K562 (cell line): ENCODE measurements at regions not wholly inside any gene's neighbourhood (a gene's known extent, or its start where the extent isn't known, plus 50 kb on each side); places are given as distances from the start of the nearest gene placed in this dataset.

Experiments
- ATAC-seq: fragments of 200-7000 bp; cut with Tn5 transposase; 3 replicates; pipeline ENCODE4 v1.9.1; 2020; ENCODE audit warnings: moderate library complexity
- BruUV-seq: library from RNA; stranded (reverse); fragments of 400-500 nt; replicated peaks from 2 replicates; lab custom pipeline; 2021; lab: Mats Ljungman, UMichigan
- CTCF ChIA-PET: fragments of 300-600 bp; formaldehyde crosslinking; extraction: SDS; loops from one replicate; lab custom pipeline; 2021; ENCODE audit warnings: low intra/inter-chr PET ratio; lab: Yijun Ruan, JAX
- POLR2A ChIA-PET: fragments of 300-600, 350-650 bp; sonication (Branson Sonifier 250); formaldehyde crosslinking; extraction: SDS; loops from one replicate; lab custom pipeline; 2021; ENCODE audit warnings: antibody characterized with exemption, inconsistent platforms; lab: Yijun Ruan, JAX
- DNase-seq, 4 experiments: peaks; one replicate each; pipeline versions ENCODE4 v3.0.0 to v3.0.0-alpha.2; 2011 to 2018; ENCODE audit warnings: low spot score in 3 of 4, mixed read lengths in 3 of 4; ENCODE audit errors: extremely low read depth in 1 of 4
- FAIRE-seq: peaks from 2 replicates; lab custom pipeline; 2011; peaks lifted over from hg19 to GRCh38; lab: Jason Lieb, UNC
- H2AFZ ChIP-seq: 2 replicates; pipeline ENCODE4 v1.6.0; 2011; ENCODE audit warnings: low read depth, low read length, control low read depth, inconsistent platforms
- H3K27ac ChIP-seq: fragments of 200-600 bp; 3 replicates; pipeline ENCODE4 v1.8.0; 2011; ENCODE audit warnings: low read depth, mild to moderate bottlenecking, control low read depth, inconsistent platforms, low read length, moderate library complexity, mixed read lengths; ENCODE audit errors: extremely low read depth
- H3K27me3 ChIP-seq, 2 experiments: fragments of 300-600 bp in 1 of 2; 2 replicates in 1 of 2; 3 replicates in 1 of 2; pipeline versions ENCODE4 v1.6.0 to v1.8.0; 2011; ENCODE audit warnings: inconsistent platforms in 2 of 2, low read length in 2 of 2, mild to moderate bottlenecking in 1 of 2, mixed read lengths in 1 of 2, moderate library complexity in 1 of 2; ENCODE audit not compliant: control insufficient read depth in 2 of 2, insufficient read depth in 2 of 2
- H3K36me3 ChIP-seq: fragments of 300-600 bp; 3 replicates; pipeline ENCODE4 v1.8.0; 2011; ENCODE audit warnings: mild to moderate bottlenecking, low read length, inconsistent platforms; ENCODE audit not compliant: control insufficient read depth, insufficient read depth
- H3K4me1 ChIP-seq, 2 experiments: fragments of 200-600 bp in 1 of 2; replicated peaks in 1 of 2; 2 replicates in 1 of 2; 3 replicates in 1 of 2; pipeline versions ENCODE4 v1.5.1 to v1.8.0; 2011; ENCODE audit warnings: inconsistent platforms in 2 of 2, low read length in 2 of 2, mild to moderate bottlenecking in 1 of 2, mixed read lengths in 1 of 2, moderate library complexity in 1 of 2; ENCODE audit not compliant: control insufficient read depth in 2 of 2, insufficient read depth in 2 of 2
- H3K4me2 ChIP-seq: 2 replicates; pipeline ENCODE4 v1.6.1; 2011; ENCODE audit warnings: low read length, control low read depth, inconsistent platforms, mixed read lengths; ENCODE audit not compliant: insufficient read depth
- H3K4me3 ChIP-seq: fragments of 200-600 bp; sonication (generic), shearing (Covaris generic); 2 replicates; pipeline ENCODE4 v1.5.1; 2016; ENCODE audit warnings: control low read depth, inconsistent platforms
- H3K79me2 ChIP-seq: fragments of 200-600 bp; 3 replicates; pipeline ENCODE4 v1.8.0; 2011; ENCODE audit warnings: low read length, inconsistent platforms; ENCODE audit not compliant: control insufficient read depth, insufficient read depth
- H3K9ac ChIP-seq, 2 experiments: 2 replicates each; pipeline versions ENCODE4 v1.6.0 to v1.6.1; 2011; ENCODE audit warnings: low read depth in 2 of 2, low read length in 2 of 2, control low read depth in 1 of 2, inconsistent platforms in 1 of 2, mild to moderate bottlenecking in 1 of 2, mixed read lengths in 1 of 2; ENCODE audit not compliant: insufficient read depth in 1 of 2
- H3K9me1 ChIP-seq: one replicate; pipeline ENCODE4 v1.6.0; 2011; ENCODE audit warnings: inconsistent platforms, mild to moderate bottlenecking, low read length, moderate library complexity; ENCODE audit not compliant: control insufficient read depth, insufficient read depth
- H3K9me3 ChIP-seq: replicated peaks from 2 replicates; pipeline ENCODE4 v1.5.1; 2011; ENCODE audit warnings: low read depth, low read length, inconsistent platforms; ENCODE audit not compliant: control insufficient read depth, insufficient read depth
- H4K20me1 ChIP-seq: replicated peaks from 2 replicates; pipeline ENCODE4 v1.6.1; 2011; ENCODE audit warnings: low read length, inconsistent platforms, mixed read lengths; ENCODE audit not compliant: control insufficient read depth, insufficient read depth
- KDM5B ChIP-seq: fragments of 200-600 bp; sonication (generic); IDR thresholded peaks from 2 replicates; pipeline ENCODE4 v1.6.1; 2012; ENCODE audit warnings: low read depth, mild to moderate bottlenecking, moderate library complexity, low read length, control low read depth, inconsistent platforms; ENCODE audit not compliant: insufficient replicate concordance
- ZBTB1 ChIP-seq: sonication (generic); formaldehyde crosslinking; IDR thresholded peaks from 2 replicates; pipeline ENCODE4 v1.8.1; 2023; ENCODE audit warnings: missing genetic modification reagents, low read depth, mild to moderate bottlenecking, borderline replicate concordance
- ZC3H4 ChIP-seq: sonication (generic); formaldehyde crosslinking; IDR thresholded peaks from 2 replicates; pipeline ENCODE4 v1.9.0; 2021; ENCODE audit warnings: missing genetic modification reagents, borderline replicate concordance
- WGBS: fragments of 100-300 bp; shearing (Covaris generic); methylation state at CpG from one replicate; pipeline ENCODE4 v1.1.6; 2016; ENCODE audit warnings: low coverage, mixed read lengths; ENCODE audit not compliant: insufficient coverage; ENCODE audit errors: missing lambda C conversion rate; 5-methylcytosine and 5-hydroxymethylcytosine counted together
- in situ Hi-C: fragments of 300-500 bp; cut with MboI; formaldehyde crosslinking; loops from 4 replicates; pipeline ENCODE4 v1.15.0; 2018; ENCODE audit warnings: inconsistent platforms, mixed read lengths
- intact Hi-C: fragments of 100-400 bp; cut with micrococcal nuclease; formaldehyde crosslinking; loops from 2 replicates; pipeline ENCODE4 v1.14.2; 2022

DNA sequence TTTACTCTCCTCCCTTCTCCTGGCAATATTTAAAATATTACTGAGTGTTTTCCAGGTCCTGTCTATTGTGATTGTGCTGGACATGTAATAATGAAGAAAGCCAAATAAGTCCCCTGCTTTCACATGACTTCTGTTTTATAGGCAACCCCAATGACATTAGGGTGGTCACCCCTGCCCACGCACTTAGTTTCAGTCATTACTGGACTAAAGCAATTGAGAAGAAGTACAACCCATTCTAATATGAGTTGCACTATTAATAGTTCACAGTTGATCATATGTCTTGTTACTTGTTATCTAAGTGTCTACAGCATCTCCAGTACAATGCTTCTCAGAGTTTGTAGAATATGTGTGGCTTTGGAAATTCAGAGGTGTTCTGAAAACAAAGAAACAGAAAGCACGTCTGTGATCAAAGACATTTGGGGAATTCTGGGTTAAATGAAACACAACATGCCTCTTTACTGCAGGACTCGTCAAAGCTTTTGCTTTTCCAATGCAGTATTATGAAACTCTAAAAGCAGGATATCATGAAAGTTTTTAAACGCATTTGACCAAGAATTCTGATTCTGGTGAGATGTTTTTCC lies 789.5 kb downstream of the DHX35 start:
- no peaks in the 10 kb centered on the region for H3K27me3 ChIP-seq
- no peaks in the 10 kb centered on the region; the same call in 1 of the 2 replicates for H3K9me3 ChIP-seq
- ChIA-PET CTCF (no interaction called here), POLR2A (no interaction called here)
- no peak overlapping the region for H3K4me2 ChIP-seq
- in situ Hi-C loops (no loop called here), intact Hi-C loops (no loop called here)
- no peaks in the 10 kb centered on the region for H4K20me1 ChIP-seq
- FAIRE-seq (no peak), DNase-seq (no peak), ATAC-seq (no peak)
- no peak overlapping the region for H3K27ac ChIP-seq
- no TSS peak for BruUV-seq
- H3K36me3 ChIP-seq = no peaks in the 10 kb centered on the region
- H3K9me1 ChIP-seq = no peaks in the 10 kb centered on the region
- no peak overlapping the region for H2AFZ ChIP-seq
- no peak overlapping the region for H3K9ac ChIP-seq
- no peaks in the 10 kb centered on the region for H3K79me2 ChIP-seq
- no peak overlapping the region for H3K4me3 ChIP-seq
- 2% methylated on average over 4 of the region's 4 CpGs for WGBS
- no peaks in the 10 kb centered on the region for H3K4me1 ChIP-seq
- TF ChIP-seq ZBTB1 (CRISPR knock-in tag) (no peak), ZC3H4 (CRISPR knock-in tag) (no peak)

DNA sequence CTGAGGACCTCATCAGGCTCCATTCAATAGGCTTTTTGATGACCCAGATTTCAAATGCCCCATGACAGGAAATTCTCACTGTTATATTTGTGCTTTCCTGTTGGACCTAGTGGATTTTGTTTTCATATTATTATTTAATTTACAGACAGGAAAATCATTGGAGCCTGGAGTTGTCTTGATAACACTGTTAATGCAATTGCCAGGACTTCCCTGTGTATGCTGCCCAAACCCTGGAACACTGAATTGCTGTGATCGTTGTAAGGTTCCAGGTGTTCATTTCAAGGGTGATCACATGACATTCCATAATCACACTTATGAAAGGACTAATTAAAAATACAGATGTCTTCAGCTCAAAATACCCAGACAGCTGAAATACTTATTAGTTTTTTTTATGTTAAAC lies 783.2 kb downstream of the DHX35 start:
- FAIRE-seq (no peak), ATAC-seq (no peak), DNase-seq (no peak)
- Histone ChIP-seq H3K27me3 (no peaks in the 10 kb centered on the region), H3K4me1 (no peaks in the 10 kb centered on the region), H3K9me3 (no peaks in the 10 kb centered on the region), H4K20me1 (no peaks in the 10 kb centered on the region), H3K4me3 (no peak overlapping the region), H3K9me1 (no peaks in the 10 kb centered on the region), H3K79me2 (no peaks in the 10 kb centered on the region), H3K4me2 (no peak overlapping the region), H3K9ac (no peak overlapping the region), H3K36me3 (no peaks in the 10 kb centered on the region), H3K27ac (no peak overlapping the region), H2AFZ (no peak overlapping the region)
- no peak for TF ChIP-seq KDM5B
- intact Hi-C loops = no loop called here
- POLR2A ChIA-PET = no interaction called here
- no TSS peak for BruUV-seq
- 0% methylated on average over 1 of the region's 1 CpG for WGBS
- CTCF ChIA-PET = no interaction called here
- in situ Hi-C loops = no loop called here
